ENCODE measurements at regions not wholly inside any gene's neighbourhood (a gene's known extent, or its start where the extent isn't known, plus 50 kb on each side); places are given as distances from the start of the nearest gene placed in this dataset.

DNA sequence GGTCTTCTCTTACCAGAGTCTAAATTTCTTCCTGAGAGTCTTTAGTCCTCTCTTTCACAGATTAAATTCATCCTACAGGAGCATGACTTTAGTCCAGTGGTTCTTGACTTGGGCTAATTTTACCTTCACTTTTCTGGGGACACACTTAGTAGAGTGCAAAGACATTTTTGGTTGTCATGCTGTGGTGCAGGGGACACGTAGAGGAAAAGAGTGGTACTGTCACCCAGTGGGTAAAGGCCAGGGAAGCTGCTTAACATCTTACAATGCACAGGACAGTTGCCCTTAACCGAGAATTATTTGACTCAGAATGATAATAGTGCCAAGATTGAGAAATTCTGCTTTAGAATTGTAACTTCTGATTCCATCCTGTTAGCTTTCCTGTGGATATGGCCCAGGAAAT, 772.5 kb upstream of the GRM7 start:
- no peak for TF ChIP-seq HDAC8 (tag; IDR thresholded peaks at IDR 0.05)
- TF ChIP-seq ZNF311 (CRISPR knock-in tag; IDR thresholded peaks at IDR 0.05): no peak
- no peak for TF ChIP-seq CBFB (CRISPR knock-in tag; IDR thresholded peaks at IDR 0.05)
- no peak for TF ChIP-seq NRF1 (conservative IDR thresholded peaks at IDR 0.05 in 1 of 2, IDR thresholded peaks at IDR 0.05 in 1 of 2)
- TF ChIP-seq MXI1 (IDR thresholded peaks at IDR 0.05; ENCODE audit: low read depth, low read length): no peak
- TF ChIP-seq SIN3A (IDR thresholded peaks at IDR 0.05; ENCODE audit: borderline replicate concordance in 2 of 2, control insufficient read depth in 1 of 2, low read depth in 2 of 2, low read length in 2 of 2): no peak
- no peak for TF ChIP-seq ZBTB17 (CRISPR knock-in tag; IDR thresholded peaks at IDR 0.05)
- no peak for TF ChIP-seq HDAC2 (IDR thresholded peaks at IDR 0.05)
- no peak for TF ChIP-seq TBP (optimal IDR thresholded peaks at IDR 0.05; ENCODE audit: low read depth, low read length)
